ENCODE measurements at regions not wholly inside any gene's neighbourhood (a gene's known extent, or its start where the extent isn't known, plus 50 kb on each side); places are given as distances from the start of the nearest gene placed in this dataset.

- H3K27ac Mint-ChIP-seq (ENCODE audit: low read depth, unreplicated experiment) = no peak overlapping the region
- POLR2A ChIA-PET = no interaction called here
- no peak for TF ChIP-seq CTCF (IDR thresholded peaks at IDR 0.05; ENCODE audit: unreplicated experiment)
- H3K4me3 Mint-ChIP-seq (ENCODE audit: unreplicated experiment) = no peak overlapping the region
- CTCF ChIA-PET = no interaction called here
- no peaks in the 10 kb centered on the region for H3K4me1 Mint-ChIP-seq (ENCODE audit: insufficient read depth, unreplicated experiment)
- no peaks in the 10 kb centered on the region for H3K36me3 Mint-ChIP-seq (ENCODE audit: insufficient read depth, unreplicated experiment)
- DNase-seq (ENCODE audit: unreplicated experiment) = no peak
- no peaks in the 10 kb centered on the region for H3K9me3 Mint-ChIP-seq (ENCODE audit: unreplicated experiment)
- intact Hi-C loops (cut with micrococcal nuclease) = no loop called here
- BruUV-seq (replicated peaks) = no TSS peak
- no peaks in the 10 kb centered on the region for H3K27me3 Mint-ChIP-seq (ENCODE audit: insufficient read depth, unreplicated experiment)
Observed at GRCh38 chr7:34236839-34237492, 331.6 kb downstream of the BMPER start.

GRCh38 chr7:34237493-34237849, 332.1 kb downstream of the BMPER start:
- no peaks in the 10 kb centered on the region for H3K4me1 Mint-ChIP-seq (ENCODE audit: insufficient read depth, unreplicated experiment)
- H3K27me3 Mint-ChIP-seq (ENCODE audit: insufficient read depth, unreplicated experiment) = no peaks in the 10 kb centered on the region
- TF ChIP-seq CTCF (IDR thresholded peaks at IDR 0.05; ENCODE audit: unreplicated experiment) = no peak
- ChIA-PET CTCF (interaction anchor here (0.6 kb wide), 1 partner anchor 24 kb away, joined by 3 read pairs; no protein-coding TSS in a partner anchor), POLR2A (no interaction called here)
- H3K4me3 Mint-ChIP-seq (ENCODE audit: unreplicated experiment) = no peak overlapping the region
- H3K27ac Mint-ChIP-seq (ENCODE audit: low read depth, unreplicated experiment) = no peak overlapping the region
- no TSS peak for BruUV-seq (replicated peaks)
- no peaks in the 10 kb centered on the region for H3K36me3 Mint-ChIP-seq (ENCODE audit: insufficient read depth, unreplicated experiment)
- DNase-seq (ENCODE audit: unreplicated experiment) = no peak
- intact Hi-C loops (cut with micrococcal nuclease) = no loop called here
- no peaks in the 10 kb centered on the region for H3K9me3 Mint-ChIP-seq (ENCODE audit: unreplicated experiment)

- Mint-ChIP-seq H3K27me3 (ENCODE audit: insufficient read depth, unreplicated experiment) (no peaks in the 10 kb centered on the region), H3K9me3 (ENCODE audit: unreplicated experiment) (peaks cover 10% of the 10 kb centered on the region), H3K27ac (ENCODE audit: low read depth, unreplicated experiment) (no peak overlapping the region), H3K36me3 (ENCODE audit: insufficient read depth, unreplicated experiment) (no peaks in the 10 kb centered on the region), H3K4me1 (ENCODE audit: insufficient read depth, unreplicated experiment) (no peaks in the 10 kb centered on the region), H3K4me3 (ENCODE audit: unreplicated experiment) (no peak overlapping the region)
- no peak for TF ChIP-seq CTCF (IDR thresholded peaks at IDR 0.05; ENCODE audit: unreplicated experiment)
- ChIA-PET CTCF (no interaction called here), POLR2A (no interaction called here)
- BruUV-seq (replicated peaks) = no TSS peak
- intact Hi-C loops (cut with micrococcal nuclease) = no loop called here
- no peak for DNase-seq (ENCODE audit: unreplicated experiment)
Observed at GRCh38 chr7:34240417-34240816, 335.1 kb downstream of the BMPER start.

GRCh38 chr7:34242391-34242790, 337.1 kb downstream of the BMPER start:
- Mint-ChIP-seq H3K36me3 (ENCODE audit: insufficient read depth, unreplicated experiment) (no peaks in the 10 kb centered on the region), H3K4me1 (ENCODE audit: insufficient read depth, unreplicated experiment) (no peaks in the 10 kb centered on the region), H3K27ac (ENCODE audit: low read depth, unreplicated experiment) (no peak overlapping the region), H3K27me3 (ENCODE audit: insufficient read depth, unreplicated experiment) (no peaks in the 10 kb centered on the region), H3K9me3 (ENCODE audit: unreplicated experiment) (peaks cover 10% of the 10 kb centered on the region), H3K4me3 (ENCODE audit: unreplicated experiment) (no peak overlapping the region)
- CTCF ChIA-PET = interaction anchor here (0.8 kb wide), 1 partner anchor 178 kb away, joined by 3 read pairs; no protein-coding TSS in a partner anchor
- intact Hi-C loops (cut with micrococcal nuclease) = no loop called here
- TF ChIP-seq CTCF (IDR thresholded peaks at IDR 0.05; ENCODE audit: unreplicated experiment) = no peak
- no peak for DNase-seq (ENCODE audit: unreplicated experiment)
- POLR2A ChIA-PET = no interaction called here
- no TSS peak for BruUV-seq (replicated peaks)

Measured in MCF 10A (cell line).